ENCODE measurements at regions not wholly inside any gene's neighbourhood (a gene's known extent, or its start where the extent isn't known, plus 50 kb on each side); places are given as distances from the start of the nearest gene placed in this dataset.

DNA sequence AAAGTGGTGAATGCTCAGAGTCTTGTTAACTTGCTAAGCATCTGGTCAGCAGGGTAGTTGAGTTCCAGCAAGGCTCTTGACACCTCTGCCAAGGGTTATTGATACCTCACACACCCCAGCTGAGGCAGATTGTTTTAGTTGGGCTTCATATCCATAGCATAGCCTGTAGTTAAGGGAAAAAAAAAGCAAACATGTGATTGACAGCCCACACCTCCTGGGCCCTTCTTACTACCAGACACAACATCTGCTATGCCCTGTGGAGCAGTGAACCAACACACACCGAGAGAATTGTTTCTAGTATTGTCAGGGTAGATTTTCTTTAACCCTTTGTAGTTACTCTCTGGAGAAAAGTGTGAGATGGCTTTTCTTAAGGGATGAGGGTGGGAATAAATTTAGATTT lies 697.0 kb upstream of the POU3F2 start:
- H3K27ac ChIP-seq (ENCODE audit: low read length) = no peak overlapping the region
- H3K4me2 ChIP-seq (ENCODE audit: low read depth, low read length) = no peak overlapping the region
- no peak overlapping the region for H3K4me3 ChIP-seq (ENCODE audit: low read length)
- no peaks in the 10 kb centered on the region for H3K9me2 ChIP-seq (replicated peaks; ENCODE audit: insufficient read depth, low read length)
- no peak overlapping the region for H2AFZ ChIP-seq (ENCODE audit: low read length)
- H3F3A ChIP-seq (ENCODE audit: insufficient read depth, low read length) = no peaks in the 10 kb centered on the region
- no peaks in the 10 kb centered on the region for H3K79me2 ChIP-seq (ENCODE audit: low read length)
- H3K9me3 ChIP-seq (replicated peaks; ENCODE audit: insufficient read depth, low read length) = no peaks in the 10 kb centered on the region
- H3K9ac ChIP-seq (ENCODE audit: low read length) = no peak overlapping the region
- H4K20me1 ChIP-seq (ENCODE audit: insufficient read depth, low read length) = no peaks in the 10 kb centered on the region
- H3K4me1 ChIP-seq (ENCODE audit: low read length) = no peaks in the 10 kb centered on the region
- DNase-seq = no peak
- no peaks in the 10 kb centered on the region for H3K27me3 ChIP-seq (replicated peaks; ENCODE audit: insufficient read depth, low read length)
- TF ChIP-seq EZH2phosphoT487 (IDR thresholded peaks at IDR 0.05; ENCODE audit: low read length) (no peak), EZH2 (optimal IDR thresholded peaks at IDR 0.05; ENCODE audit: low read depth, low read length) (no peak)
- TF ChIP-seq, protein P1, sequence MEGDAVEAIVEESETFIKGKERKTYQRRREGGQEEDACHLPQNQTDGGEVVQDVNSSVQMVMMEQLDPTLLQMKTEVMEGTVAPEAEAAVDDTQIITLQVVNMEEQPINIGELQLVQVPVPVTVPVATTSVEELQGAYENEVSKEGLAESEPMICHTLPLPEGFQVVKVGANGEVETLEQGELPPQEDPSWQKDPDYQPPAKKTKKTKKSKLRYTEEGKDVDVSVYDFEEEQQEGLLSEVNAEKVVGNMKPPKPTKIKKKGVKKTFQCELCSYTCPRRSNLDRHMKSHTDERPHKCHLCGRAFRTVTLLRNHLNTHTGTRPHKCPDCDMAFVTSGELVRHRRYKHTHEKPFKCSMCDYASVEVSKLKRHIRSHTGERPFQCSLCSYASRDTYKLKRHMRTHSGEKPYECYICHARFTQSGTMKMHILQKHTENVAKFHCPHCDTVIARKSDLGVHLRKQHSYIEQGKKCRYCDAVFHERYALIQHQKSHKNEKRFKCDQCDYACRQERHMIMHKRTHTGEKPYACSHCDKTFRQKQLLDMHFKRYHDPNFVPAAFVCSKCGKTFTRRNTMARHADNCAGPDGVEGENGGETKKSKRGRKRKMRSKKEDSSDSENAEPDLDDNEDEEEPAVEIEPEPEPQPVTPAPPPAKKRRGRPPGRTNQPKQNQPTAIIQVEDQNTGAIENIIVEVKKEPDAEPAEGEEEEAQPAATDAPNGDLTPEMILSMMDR (IDR thresholded peaks at IDR 0.05; ENCODE audit: low read length) = no peak
- no peaks in the 10 kb centered on the region for H3K36me3 ChIP-seq (replicated peaks; ENCODE audit: insufficient read depth, low read length)

DNA sequence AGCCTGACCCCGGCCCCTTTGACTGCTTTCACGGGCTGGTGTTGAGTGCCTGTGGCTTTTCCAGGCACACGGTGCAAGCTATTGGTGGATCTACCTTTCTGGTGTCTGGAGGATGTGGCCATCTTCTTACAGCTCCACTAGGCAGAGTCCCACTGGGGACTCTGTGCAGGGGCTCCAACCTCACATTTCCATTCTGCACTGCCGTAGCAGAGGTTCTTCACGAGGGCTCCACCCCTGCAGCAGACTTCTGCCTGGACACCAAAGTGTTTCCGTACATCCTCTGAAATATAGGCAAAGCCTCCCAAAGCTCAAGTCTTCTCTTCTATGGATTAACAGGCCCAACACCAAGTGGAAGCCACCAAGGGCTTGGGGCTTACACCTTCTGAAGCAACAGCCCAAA lies 691.5 kb upstream of the POU3F2 start:
- no peaks in the 10 kb centered on the region for H3K4me1 ChIP-seq (ENCODE audit: low read length)
- no peak overlapping the region for H3K4me3 ChIP-seq (ENCODE audit: low read length)
- H3K4me2 ChIP-seq (ENCODE audit: low read depth, low read length) = no peak overlapping the region
- TF ChIP-seq, protein P1 (IDR thresholded peaks at IDR 0.05; ENCODE audit: low read length) = no peak
- no peak for TF ChIP-seq EZH2 (optimal IDR thresholded peaks at IDR 0.05; ENCODE audit: low read depth, low read length)
- TF ChIP-seq EZH2phosphoT487 (IDR thresholded peaks at IDR 0.05; ENCODE audit: low read length) = no peak
- H3K9me2 ChIP-seq (replicated peaks; ENCODE audit: insufficient read depth, low read length) = no peaks in the 10 kb centered on the region
- no peaks in the 10 kb centered on the region for H3K9me3 ChIP-seq (replicated peaks; ENCODE audit: insufficient read depth, low read length)
- H3K9ac ChIP-seq (ENCODE audit: low read length) = no peak overlapping the region
- H3K79me2 ChIP-seq (ENCODE audit: low read length) = no peaks in the 10 kb centered on the region
- no peak overlapping the region for H3K27ac ChIP-seq (ENCODE audit: low read length)
- H3K36me3 ChIP-seq (replicated peaks; ENCODE audit: insufficient read depth, low read length) = no peaks in the 10 kb centered on the region
- no peaks in the 10 kb centered on the region for H4K20me1 ChIP-seq (ENCODE audit: insufficient read depth, low read length)
- DNase-seq = no peak
- H3F3A ChIP-seq (ENCODE audit: insufficient read depth, low read length) = no peaks in the 10 kb centered on the region
- H2AFZ ChIP-seq (ENCODE audit: low read length) = no peak overlapping the region
- H3K27me3 ChIP-seq (replicated peaks; ENCODE audit: insufficient read depth, low read length) = no peaks in the 10 kb centered on the region

DNA sequence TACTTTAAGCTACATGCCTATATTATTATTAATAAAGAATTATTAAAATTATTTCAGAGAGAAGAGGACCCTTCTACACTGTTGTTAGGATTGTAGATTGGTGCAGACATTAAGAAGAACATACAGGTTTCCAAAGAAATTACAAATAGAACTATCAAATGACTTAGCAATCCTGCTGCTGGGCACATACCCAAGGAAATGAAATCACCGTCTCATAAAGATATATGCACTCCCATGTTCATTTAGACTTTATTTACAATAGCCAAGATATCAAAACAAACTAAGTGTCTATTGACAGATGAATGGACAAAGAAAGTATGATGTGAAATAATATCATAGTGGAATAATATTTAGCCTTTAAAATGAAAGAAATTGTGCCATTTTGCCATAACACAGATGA lies 687.7 kb upstream of the POU3F2 start:
- no peaks in the 10 kb centered on the region for H3K36me3 ChIP-seq (replicated peaks; ENCODE audit: insufficient read depth, low read length)
- no peak overlapping the region for H2AFZ ChIP-seq (ENCODE audit: low read length)
- H3F3A ChIP-seq (ENCODE audit: insufficient read depth, low read length) = no peaks in the 10 kb centered on the region
- no peak overlapping the region for H3K27ac ChIP-seq (ENCODE audit: low read length)
- TF ChIP-seq EZH2 (optimal IDR thresholded peaks at IDR 0.05; ENCODE audit: low read depth, low read length) = no peak
- TF ChIP-seq EZH2phosphoT487 (IDR thresholded peaks at IDR 0.05; ENCODE audit: low read length) = no peak
- TF ChIP-seq, protein P1 (IDR thresholded peaks at IDR 0.05; ENCODE audit: low read length) = no peak
- H3K79me2 ChIP-seq (ENCODE audit: low read length) = no peaks in the 10 kb centered on the region
- no peak overlapping the region for H3K4me2 ChIP-seq (ENCODE audit: low read depth, low read length)
- H4K20me1 ChIP-seq (ENCODE audit: insufficient read depth, low read length) = no peaks in the 10 kb centered on the region
- no peaks in the 10 kb centered on the region for H3K9me2 ChIP-seq (replicated peaks; ENCODE audit: insufficient read depth, low read length)
- H3K9ac ChIP-seq (ENCODE audit: low read length) = no peak overlapping the region
- no peaks in the 10 kb centered on the region for H3K27me3 ChIP-seq (replicated peaks; ENCODE audit: insufficient read depth, low read length)
- no peaks in the 10 kb centered on the region for H3K4me1 ChIP-seq (ENCODE audit: low read length)
- no peak for DNase-seq
- no peak overlapping the region for H3K4me3 ChIP-seq (ENCODE audit: low read length)
- no peaks in the 10 kb centered on the region for H3K9me3 ChIP-seq (replicated peaks; ENCODE audit: insufficient read depth, low read length)

Data from MM.1S (cell line).